ENCODE measurements at regions not wholly inside any gene's neighbourhood (a gene's known extent, or its start where the extent isn't known, plus 50 kb on each side); places are given as distances from the start of the nearest gene placed in this dataset.
"Not testable (repeated sequence)": the region's sequence is repeated elsewhere in the genome, so short reads cannot be mapped to it uniquely, and the experiment has no call there.

- in situ Hi-C loops (cut with HindIII; ENCODE audit: low pct_ligation_motif_present, low pct_unique_long_range_greater_than_20kb, low sequenced_read_pairs), result no loop called here
- no peak for DNase-seq
Measured at GRCh38 chr11:28815110-28815509, 706.9 kb downstream of the METTL15 start.

GRCh38 chr11:28808771-28809170 is 700.6 kb downstream of the METTL15 start:
- in situ Hi-C loops (cut with HindIII; ENCODE audit: low pct_ligation_motif_present, low pct_unique_long_range_greater_than_20kb, low sequenced_read_pairs), result no loop called here
- no peak for DNase-seq

- no peak for DNase-seq
- in situ Hi-C loops (cut with HindIII; ENCODE audit: low pct_ligation_motif_present, low pct_unique_long_range_greater_than_20kb, low sequenced_read_pairs), result no loop called here
Measured at GRCh38 chr11:28799316-28799715, 691.1 kb downstream of the METTL15 start.

- no peak for DNase-seq
- in situ Hi-C loops (cut with HindIII; ENCODE audit: low pct_ligation_motif_present, low pct_unique_long_range_greater_than_20kb, low sequenced_read_pairs), result no loop called here
Measured at GRCh38 chr11:28798286-28798685, 690.1 kb downstream of the METTL15 start.

GRCh38 chr11:28797536-28797935 is 689.3 kb downstream of the METTL15 start:
- DNase-seq, result no peak
- in situ Hi-C loops (cut with HindIII; ENCODE audit: low pct_ligation_motif_present, low pct_unique_long_range_greater_than_20kb, low sequenced_read_pairs), result no loop called here

GRCh38 chr11:28794405-28794804 is 686.2 kb downstream of the METTL15 start:
- in situ Hi-C loops (cut with HindIII; ENCODE audit: low pct_ligation_motif_present, low pct_unique_long_range_greater_than_20kb, low sequenced_read_pairs), result no loop called here
- no peak for DNase-seq

- in situ Hi-C loops (cut with HindIII; ENCODE audit: low pct_ligation_motif_present, low pct_unique_long_range_greater_than_20kb, low sequenced_read_pairs), result no loop called here
- no peak for DNase-seq
Measured at GRCh38 chr11:28793282-28793738, 685.1 kb downstream of the METTL15 start.

- in situ Hi-C loops (cut with HindIII; ENCODE audit: low pct_ligation_motif_present, low pct_unique_long_range_greater_than_20kb, low sequenced_read_pairs), result no loop called here
- no peak for DNase-seq
Measured at GRCh38 chr11:28792856-28793255, 684.7 kb downstream of the METTL15 start.

- in situ Hi-C loops (cut with HindIII; ENCODE audit: low pct_ligation_motif_present, low pct_unique_long_range_greater_than_20kb, low sequenced_read_pairs); DNase-seq: not testable (repeated sequence)
Measured at GRCh38 chr11:28787897-28788296, 679.7 kb downstream of the METTL15 start.

- in situ Hi-C loops (cut with HindIII; ENCODE audit: low pct_ligation_motif_present, low pct_unique_long_range_greater_than_20kb, low sequenced_read_pairs), result no loop called here
- DNase-seq, result no peak
Measured at GRCh38 chr11:28777126-28777525, 668.9 kb downstream of the METTL15 start.

GRCh38 chr11:28773606-28774005 is 665.4 kb downstream of the METTL15 start:
- DNase-seq, result no peak
- in situ Hi-C loops (cut with HindIII; ENCODE audit: low pct_ligation_motif_present, low pct_unique_long_range_greater_than_20kb, low sequenced_read_pairs), result no loop called here

- DNase-seq, result no peak
- in situ Hi-C loops (cut with HindIII; ENCODE audit: low pct_ligation_motif_present, low pct_unique_long_range_greater_than_20kb, low sequenced_read_pairs), result no loop called here
Measured at GRCh38 chr11:28770806-28771205, 662.6 kb downstream of the METTL15 start.

GRCh38 chr11:28767574-28767973 is 659.4 kb downstream of the METTL15 start:
- in situ Hi-C loops (cut with HindIII; ENCODE audit: low pct_ligation_motif_present, low pct_unique_long_range_greater_than_20kb, low sequenced_read_pairs), result no loop called here
- no peak for DNase-seq

GRCh38 chr11:28763876-28764275 is 655.7 kb downstream of the METTL15 start:
- no peak for DNase-seq
- in situ Hi-C loops (cut with HindIII; ENCODE audit: low pct_ligation_motif_present, low pct_unique_long_range_greater_than_20kb, low sequenced_read_pairs), result no loop called here

GRCh38 chr11:28763151-28763550 is 655.0 kb downstream of the METTL15 start:
- in situ Hi-C loops (cut with HindIII; ENCODE audit: low pct_ligation_motif_present, low pct_unique_long_range_greater_than_20kb, low sequenced_read_pairs), result no loop called here
- no peak for DNase-seq

GRCh38 chr11:28760676-28761390 is 652.6 kb downstream of the METTL15 start:
- in situ Hi-C loops (cut with HindIII; ENCODE audit: low pct_ligation_motif_present, low pct_unique_long_range_greater_than_20kb, low sequenced_read_pairs), result no loop called here
- DNase-seq, result peak; percentile 90

- DNase-seq, result peak; percentile 81
- in situ Hi-C loops (cut with HindIII; ENCODE audit: low pct_ligation_motif_present, low pct_unique_long_range_greater_than_20kb, low sequenced_read_pairs), result no loop called here
Measured at GRCh38 chr11:28759311-28759710, 651.1 kb downstream of the METTL15 start.

GRCh38 chr11:28757725-28758515 is 649.7 kb downstream of the METTL15 start:
- peak; percentile 86 for DNase-seq

GRCh38 chr11:28756977-28757376 is 648.8 kb downstream of the METTL15 start:
- peak; percentile 93 for DNase-seq

More at GRCh38 chr11:28757725-28758515, 649.7 kb downstream of the METTL15 start:
- in situ Hi-C loops (cut with HindIII; ENCODE audit: low pct_ligation_motif_present, low pct_unique_long_range_greater_than_20kb, low sequenced_read_pairs), result no loop called here

GRCh38 chr11:28743061-28743550 is 634.9 kb downstream of the METTL15 start:
- no peak for DNase-seq
- in situ Hi-C loops (cut with HindIII; ENCODE audit: low pct_ligation_motif_present, low pct_unique_long_range_greater_than_20kb, low sequenced_read_pairs), result no loop called here

More at GRCh38 chr11:28756977-28757376, 648.8 kb downstream of the METTL15 start:
- in situ Hi-C loops (cut with HindIII; ENCODE audit: low pct_ligation_motif_present, low pct_unique_long_range_greater_than_20kb, low sequenced_read_pairs), result no loop called here

Data from ACHN (cell line).